ENCODE measurements at regions not wholly inside any gene's neighbourhood (a gene's known extent, or its start where the extent isn't known, plus 50 kb on each side); places are given as distances from the start of the nearest gene placed in this dataset.

DNA sequence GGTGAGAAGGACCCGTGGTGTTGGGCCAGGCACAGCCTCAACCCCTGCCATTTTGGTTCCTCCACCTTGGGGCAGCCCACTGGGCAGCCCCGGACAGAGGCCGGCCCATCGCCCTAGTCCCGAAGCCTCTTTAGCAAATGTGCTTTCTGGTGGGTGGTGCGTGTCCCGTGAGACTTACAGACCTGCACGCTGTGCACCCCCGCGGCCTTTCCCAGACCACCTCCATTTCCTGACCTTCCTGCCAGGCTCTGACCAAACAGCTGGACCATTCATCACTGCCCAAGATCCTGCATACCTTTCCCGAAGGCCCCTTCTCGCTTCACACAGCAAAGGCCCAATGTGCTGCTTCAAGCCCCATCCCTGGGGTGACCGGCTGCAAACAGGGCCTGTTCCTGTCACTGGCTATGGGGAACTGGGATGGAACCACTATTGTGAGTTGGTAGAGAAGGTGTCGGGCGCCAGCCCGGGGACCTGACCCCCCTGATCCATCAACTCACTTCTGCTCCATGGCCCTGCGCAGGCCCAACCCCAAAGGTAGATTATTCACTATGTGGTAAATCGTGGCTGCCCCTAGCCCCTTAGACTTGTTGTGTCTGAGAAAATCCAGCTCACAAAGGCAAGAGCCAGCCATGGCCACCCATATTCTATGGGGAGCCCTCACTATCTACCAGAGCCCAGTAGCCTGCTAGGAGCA is 341.0 kb downstream of the EIPR1 start:
- 61% methylated on average over 13 of the region's 18 CpGs for WGBS (ENCODE audit: low lambda C conversion rate)
- Histone ChIP-seq H3K4me3 (ENCODE audit: low read depth in 2 of 2, low read length in 1 of 2) (no peak overlapping the region), H3K36me3 (replicated peaks in 1 of 2; ENCODE audit: control insufficient read depth in 1 of 2, insufficient read depth in 2 of 2, low read length in 1 of 2) (no peaks in the 10 kb centered on the region), H3K27ac (ENCODE audit: low read depth in 2 of 2, low read length in 1 of 2) (no peak overlapping the region), H3K4me2 (no peak overlapping the region), H3K9ac (no peak overlapping the region), H3K4me1 (ENCODE audit: control insufficient read depth in 1 of 2, insufficient read depth in 2 of 2, low read depth in 1 of 2, low read length in 1 of 2) (peaks cover 0 to 10% of the 10 kb centered on the region in 2 experiments; a peak in 1 of 4 replicates), H3K27me3 (ENCODE audit: insufficient read depth) (no peaks in the 10 kb centered on the region), H4K20me1 (ENCODE audit: insufficient read depth) (no peaks in the 10 kb centered on the region), H3K79me2 (ENCODE audit: insufficient read depth) (no peaks in the 10 kb centered on the region), H3F3A (replicated peaks; ENCODE audit: insufficient read depth) (no peaks in the 10 kb centered on the region), H2AFZ (ENCODE audit: low read depth) (no peak overlapping the region), H3K9me2 (no peaks in the 10 kb centered on the region), H3K9me3 (no peaks in the 10 kb centered on the region)
- no peak for DNase-seq
- TF ChIP-seq SIN3A (IDR thresholded peaks at IDR 0.05; ENCODE audit: borderline replicate concordance, low read depth, low read length) (no peak), GABPA (IDR thresholded peaks at IDR 0.05; ENCODE audit: low read depth) (no peak), EZH2phosphoT487 (IDR thresholded peaks at IDR 0.05; ENCODE audit: borderline replicate concordance, low read depth) (no peak), SMC3 (IDR thresholded peaks at IDR 0.05; ENCODE audit: low read depth, low read length) (no peak), ELF1 (IDR thresholded peaks at IDR 0.05) (no peak), TAF1 (IDR thresholded peaks at IDR 0.05; ENCODE audit: borderline replicate concordance, low read depth, low read length) (no peak), NRF1 (IDR thresholded peaks at IDR 0.05; ENCODE audit: low read depth, low read length) (no peak), RAD21 (IDR thresholded peaks at IDR 0.05; ENCODE audit: low read length) (no peak), FOXJ3 (CRISPR knock-in tag; IDR thresholded peaks at IDR 0.05) (no peak), MXI1 (IDR thresholded peaks at IDR 0.05; ENCODE audit: low read depth, low read length) (no peak), FOXM1 (IDR thresholded peaks at IDR 0.05; ENCODE audit: low read depth) (no peak)
- TF ChIP-seq, protein P1, sequence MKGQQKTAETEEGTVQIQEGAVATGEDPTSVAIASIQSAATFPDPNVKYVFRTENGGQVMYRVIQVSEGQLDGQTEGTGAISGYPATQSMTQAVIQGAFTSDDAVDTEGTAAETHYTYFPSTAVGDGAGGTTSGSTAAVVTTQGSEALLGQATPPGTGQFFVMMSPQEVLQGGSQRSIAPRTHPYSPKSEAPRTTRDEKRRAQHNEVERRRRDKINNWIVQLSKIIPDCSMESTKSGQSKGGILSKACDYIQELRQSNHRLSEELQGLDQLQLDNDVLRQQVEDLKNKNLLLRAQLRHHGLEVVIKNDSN (IDR thresholded peaks at IDR 0.05; ENCODE audit: borderline replicate concordance, low read depth), result no peak
- ChIA-PET POLR2A (no interaction called here), CTCF (no interaction called here)

- Histone ChIP-seq H2AFZ (ENCODE audit: low read depth) (no peak overlapping the region), H3F3A (replicated peaks; ENCODE audit: insufficient read depth) (no peaks in the 10 kb centered on the region), H3K79me2 (ENCODE audit: insufficient read depth) (no peaks in the 10 kb centered on the region), H3K4me3 (ENCODE audit: low read depth in 2 of 2, low read length in 1 of 2) (no peak overlapping the region), H3K4me1 (ENCODE audit: control insufficient read depth in 1 of 2, insufficient read depth in 2 of 2, low read depth in 1 of 2, low read length in 1 of 2) (peaks cover 0 to 2% of the 10 kb centered on the region in 2 experiments; a peak in 1 of 4 replicates), H4K20me1 (ENCODE audit: insufficient read depth) (no peaks in the 10 kb centered on the region), H3K27me3 (ENCODE audit: insufficient read depth) (no peaks in the 10 kb centered on the region), H3K9me2 (no peaks in the 10 kb centered on the region), H3K27ac (ENCODE audit: low read depth in 2 of 2, low read length in 1 of 2) (no peak overlapping the region), H3K36me3 (replicated peaks in 1 of 2; ENCODE audit: control insufficient read depth in 1 of 2, insufficient read depth in 2 of 2, low read length in 1 of 2) (no peaks in the 10 kb centered on the region), H3K9ac (no peak overlapping the region), H3K9me3 (no peaks in the 10 kb centered on the region), H3K4me2 (no peak overlapping the region)
- WGBS (ENCODE audit: low lambda C conversion rate), result 59% methylated on average over 16 of the region's 21 CpGs
- TF ChIP-seq, protein P2, sequence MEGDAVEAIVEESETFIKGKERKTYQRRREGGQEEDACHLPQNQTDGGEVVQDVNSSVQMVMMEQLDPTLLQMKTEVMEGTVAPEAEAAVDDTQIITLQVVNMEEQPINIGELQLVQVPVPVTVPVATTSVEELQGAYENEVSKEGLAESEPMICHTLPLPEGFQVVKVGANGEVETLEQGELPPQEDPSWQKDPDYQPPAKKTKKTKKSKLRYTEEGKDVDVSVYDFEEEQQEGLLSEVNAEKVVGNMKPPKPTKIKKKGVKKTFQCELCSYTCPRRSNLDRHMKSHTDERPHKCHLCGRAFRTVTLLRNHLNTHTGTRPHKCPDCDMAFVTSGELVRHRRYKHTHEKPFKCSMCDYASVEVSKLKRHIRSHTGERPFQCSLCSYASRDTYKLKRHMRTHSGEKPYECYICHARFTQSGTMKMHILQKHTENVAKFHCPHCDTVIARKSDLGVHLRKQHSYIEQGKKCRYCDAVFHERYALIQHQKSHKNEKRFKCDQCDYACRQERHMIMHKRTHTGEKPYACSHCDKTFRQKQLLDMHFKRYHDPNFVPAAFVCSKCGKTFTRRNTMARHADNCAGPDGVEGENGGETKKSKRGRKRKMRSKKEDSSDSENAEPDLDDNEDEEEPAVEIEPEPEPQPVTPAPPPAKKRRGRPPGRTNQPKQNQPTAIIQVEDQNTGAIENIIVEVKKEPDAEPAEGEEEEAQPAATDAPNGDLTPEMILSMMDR (IDR thresholded peaks at IDR 0.05), result no peak
- TF ChIP-seq, protein P3, sequence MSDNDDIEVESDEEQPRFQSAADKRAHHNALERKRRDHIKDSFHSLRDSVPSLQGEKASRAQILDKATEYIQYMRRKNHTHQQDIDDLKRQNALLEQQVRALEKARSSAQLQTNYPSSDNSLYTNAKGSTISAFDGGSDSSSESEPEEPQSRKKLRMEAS (IDR thresholded peaks at IDR 0.05; ENCODE audit: low read depth), result no peak
- POLR2A ChIA-PET, result no interaction called here
- CTCF ChIA-PET, result no interaction called here
- no peak for DNase-seq
Measured at GRCh38 chr2:3035385-3036050, 342.1 kb downstream of the EIPR1 start.
